Bronchial epithelial cell (primary cell): ENCODE measurements at regions not wholly inside any gene's neighbourhood (a gene's known extent, or its start where the extent isn't known, plus 50 kb on each side); places are given as distances from the start of the nearest gene placed in this dataset.

Experiments
- DNase-seq: peaks from one replicate; pipeline ENCODE4 v3.0.0-alpha.2; 2010; ENCODE audit warnings: low read depth
- FAIRE-seq: peaks from 2 replicates; lab custom pipeline; 2011; peaks lifted over from hg19 to GRCh38; lab: Jason Lieb, UNC
- H3K27me3 ChIP-seq: 2 replicates; pipeline ENCODE4 v1.5.1; 2011; ENCODE audit warnings: low read length; ENCODE audit not compliant: control insufficient read depth, insufficient read depth
- H3K36me3 ChIP-seq: 2 replicates; pipeline ENCODE4 v1.5.1; 2011; ENCODE audit warnings: low read length; ENCODE audit not compliant: control insufficient read depth, insufficient read depth
- H3K4me3 ChIP-seq: 2 replicates; pipeline ENCODE4 v1.5.1; 2011; ENCODE audit warnings: mild to moderate bottlenecking, low read depth, low read length, control low read depth
- TF ChIP-seq, protein P1 (sequence below): IDR thresholded peaks from 2 replicates; pipeline ENCODE4 v1.5.1; 2011; ENCODE audit warnings: mild to moderate bottlenecking, moderate library complexity, low read length, control low read depth, inconsistent platforms; ENCODE audit not compliant: insufficient read depth, severe bottlenecking

DNA sequence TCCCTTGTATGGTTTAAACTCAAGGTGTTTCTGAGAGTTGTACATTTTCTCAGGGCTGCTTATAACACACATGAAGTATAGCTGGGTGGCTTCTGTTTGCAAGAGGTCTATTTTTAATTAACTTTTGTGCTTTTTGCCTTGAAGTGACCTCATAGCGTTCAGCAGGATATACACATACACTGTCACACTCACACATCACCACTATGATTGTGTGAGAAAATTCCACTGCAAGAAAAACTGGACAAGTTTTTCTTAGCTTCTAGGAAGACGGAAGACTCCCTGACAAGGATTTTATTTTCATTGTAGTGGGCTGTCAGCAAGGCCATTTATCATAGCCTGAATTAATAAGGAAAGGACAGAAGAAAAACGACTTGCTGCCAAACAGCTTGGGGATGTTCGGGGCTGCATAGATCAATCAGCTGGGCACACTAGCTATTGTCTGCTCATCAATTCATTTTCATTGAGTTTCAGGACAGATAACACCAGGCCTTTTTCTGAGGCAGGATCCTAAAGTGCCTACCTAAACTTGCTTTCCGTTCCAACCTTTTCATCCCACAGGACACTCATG is 192.8 kb upstream of the CRBN start:
- Histone ChIP-seq H3K36me3 (no peaks in the 10 kb centered on the region), H3K27me3 (no peaks in the 10 kb centered on the region), H3K4me3 (no peak overlapping the region)
- TF ChIP-seq, protein P1, sequence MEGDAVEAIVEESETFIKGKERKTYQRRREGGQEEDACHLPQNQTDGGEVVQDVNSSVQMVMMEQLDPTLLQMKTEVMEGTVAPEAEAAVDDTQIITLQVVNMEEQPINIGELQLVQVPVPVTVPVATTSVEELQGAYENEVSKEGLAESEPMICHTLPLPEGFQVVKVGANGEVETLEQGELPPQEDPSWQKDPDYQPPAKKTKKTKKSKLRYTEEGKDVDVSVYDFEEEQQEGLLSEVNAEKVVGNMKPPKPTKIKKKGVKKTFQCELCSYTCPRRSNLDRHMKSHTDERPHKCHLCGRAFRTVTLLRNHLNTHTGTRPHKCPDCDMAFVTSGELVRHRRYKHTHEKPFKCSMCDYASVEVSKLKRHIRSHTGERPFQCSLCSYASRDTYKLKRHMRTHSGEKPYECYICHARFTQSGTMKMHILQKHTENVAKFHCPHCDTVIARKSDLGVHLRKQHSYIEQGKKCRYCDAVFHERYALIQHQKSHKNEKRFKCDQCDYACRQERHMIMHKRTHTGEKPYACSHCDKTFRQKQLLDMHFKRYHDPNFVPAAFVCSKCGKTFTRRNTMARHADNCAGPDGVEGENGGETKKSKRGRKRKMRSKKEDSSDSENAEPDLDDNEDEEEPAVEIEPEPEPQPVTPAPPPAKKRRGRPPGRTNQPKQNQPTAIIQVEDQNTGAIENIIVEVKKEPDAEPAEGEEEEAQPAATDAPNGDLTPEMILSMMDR, result no peak
- DNase-seq, result no peak
- FAIRE-seq, result no peak

DNA sequence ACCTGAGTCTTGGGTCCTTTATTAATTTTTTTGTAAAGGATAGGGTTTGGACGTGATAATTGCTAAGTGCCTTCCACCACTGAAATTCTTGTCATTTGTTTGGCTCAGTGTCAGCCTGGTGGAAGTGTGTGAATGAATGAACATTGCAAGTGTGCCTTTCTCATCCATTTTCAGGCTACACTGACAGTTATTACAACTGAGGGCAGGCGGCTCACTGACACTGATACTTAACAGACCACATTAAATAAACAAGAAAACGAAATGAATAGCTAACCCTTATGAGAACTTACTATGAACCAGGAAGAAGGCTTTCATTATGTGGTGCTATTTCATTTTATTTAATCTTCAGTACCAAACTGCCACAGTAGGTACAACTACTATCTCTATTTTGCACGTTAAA is 188.8 kb upstream of the CRBN start:
- H3K27me3 ChIP-seq, result no peaks in the 10 kb centered on the region
- DNase-seq, result no peak
- no peaks in the 10 kb centered on the region for H3K36me3 ChIP-seq
- no peak for FAIRE-seq
- no peak overlapping the region for H3K4me3 ChIP-seq
- TF ChIP-seq, protein P1, result no peak

DNA sequence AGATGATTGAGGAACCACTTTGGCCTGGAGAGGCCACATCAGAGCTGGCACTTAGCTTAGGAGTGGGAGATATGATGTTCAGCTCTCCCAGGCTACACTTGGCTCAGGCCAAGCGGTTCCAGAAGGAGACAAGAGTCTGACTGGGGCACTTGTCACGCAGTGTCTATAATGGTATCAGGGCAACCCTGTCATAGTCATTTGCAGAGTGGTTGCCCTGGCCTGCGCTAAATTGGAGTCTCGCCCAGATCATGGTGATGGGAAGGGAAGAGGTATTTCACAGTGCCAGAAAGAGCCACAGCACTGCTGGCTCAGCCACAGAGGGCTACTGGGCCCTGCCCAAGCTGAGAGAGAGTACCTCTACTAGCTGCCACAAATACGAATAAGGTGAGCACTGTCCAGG is 186.9 kb upstream of the CRBN start:
- no peak for DNase-seq
- Histone ChIP-seq H3K36me3 (no peaks in the 10 kb centered on the region), H3K27me3 (no peaks in the 10 kb centered on the region), H3K4me3 (no peak overlapping the region)
- TF ChIP-seq, protein P1, result no peak
- FAIRE-seq, result no peak

DNA sequence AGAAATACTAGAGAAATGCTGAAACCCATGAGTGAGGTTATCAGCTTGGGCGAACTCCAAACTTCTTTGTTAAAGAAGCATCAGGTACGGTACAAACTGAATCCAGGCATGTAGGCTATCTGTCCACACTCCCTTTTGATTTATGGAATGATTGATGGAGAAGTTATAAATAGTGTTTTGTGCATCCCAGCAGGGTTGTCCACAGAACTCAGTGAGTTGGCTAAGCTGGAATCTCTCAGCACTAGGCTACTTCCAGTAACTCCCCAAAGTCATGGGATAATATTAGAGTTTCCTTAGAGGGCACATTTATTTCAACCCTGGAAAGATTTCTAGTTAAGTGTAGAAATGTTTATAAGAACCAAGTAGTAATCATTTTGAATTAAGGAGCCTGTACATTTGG is 186.2 kb upstream of the CRBN start:
- no peaks in the 10 kb centered on the region for H3K36me3 ChIP-seq
- TF ChIP-seq, protein P1, result no peak
- no peak for FAIRE-seq
- no peak for DNase-seq
- no peak overlapping the region for H3K4me3 ChIP-seq
- no peaks in the 10 kb centered on the region for H3K27me3 ChIP-seq

DNA sequence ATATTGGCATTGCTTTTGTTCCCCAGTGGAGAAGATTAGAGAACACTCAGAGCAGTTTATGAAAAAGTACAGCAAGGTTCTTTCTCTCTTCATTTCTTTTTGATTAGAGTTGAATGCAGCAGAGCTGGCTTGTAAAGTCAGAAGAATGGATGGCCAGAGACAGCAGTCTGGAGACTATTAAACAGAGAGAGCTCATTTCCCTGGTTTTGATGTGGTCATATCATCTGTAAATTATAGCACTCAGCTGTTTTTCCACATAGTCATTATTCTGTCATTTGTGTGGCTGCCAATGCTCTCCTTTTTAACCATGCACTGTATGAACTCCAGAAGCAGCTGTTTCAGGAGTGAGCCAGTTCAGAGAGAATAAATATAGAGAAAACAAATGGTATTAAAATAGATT is 177.4 kb upstream of the CRBN start:
- TF ChIP-seq, protein P1, result no peak
- DNase-seq, result no peak
- no peak overlapping the region for H3K4me3 ChIP-seq
- FAIRE-seq, result no peak
- H3K27me3 ChIP-seq, result no peaks in the 10 kb centered on the region
- H3K36me3 ChIP-seq, result no peaks in the 10 kb centered on the region

DNA sequence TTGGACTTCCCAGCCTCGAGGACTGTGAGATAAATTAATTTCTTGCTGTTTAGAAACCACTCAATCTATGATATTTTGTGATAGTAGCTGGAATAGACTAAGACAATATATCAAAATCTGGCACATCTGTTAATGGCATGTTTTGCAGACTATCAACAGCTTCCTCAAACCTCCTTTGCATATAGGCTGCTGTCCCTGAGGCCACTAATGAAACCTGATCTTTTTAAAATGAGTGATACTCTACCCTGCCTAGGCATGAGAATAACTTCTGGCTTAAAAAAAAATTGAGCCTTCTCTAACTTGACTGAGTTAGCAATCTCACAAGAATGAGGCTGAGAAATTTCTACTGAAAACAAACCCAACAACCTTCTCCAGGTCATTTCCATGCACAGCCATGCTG is 176.0 kb upstream of the CRBN start:
- Histone ChIP-seq H3K4me3 (no peak overlapping the region), H3K27me3 (no peaks in the 10 kb centered on the region), H3K36me3 (no peaks in the 10 kb centered on the region)
- no peak for DNase-seq
- FAIRE-seq, result no peak
- TF ChIP-seq, protein P1, result no peak
